Keratinocyte (primary cell): ENCODE measurements at regions not wholly inside any gene's neighbourhood (a gene's known extent, or its start where the extent isn't known, plus 50 kb on each side); places are given as distances from the start of the nearest gene placed in this dataset.

Source experiments
- DNase-seq: peaks from one replicate; pipeline ENCODE4 v3.0.0-alpha.2; 2011; ENCODE audit warnings: low read depth, missing footprints, low spot score
- FAIRE-seq: peaks from 2 replicates; lab custom pipeline; 2011; peaks lifted over from hg19 to GRCh38; lab: Jason Lieb, UNC
- H2AFZ ChIP-seq: 2 replicates; pipeline ENCODE4 v1.6.0; 2012; ENCODE audit warnings: low read length, control low read depth, inconsistent platforms; ENCODE audit not compliant: control insufficient read depth
- H3K27ac ChIP-seq: 2 replicates; pipeline ENCODE4 v1.5.1; 2011; ENCODE audit warnings: low read length; ENCODE audit not compliant: control insufficient read depth, insufficient read depth
- H3K27me3 ChIP-seq: 3 replicates; pipeline ENCODE4 v1.6.0; 2011; ENCODE audit warnings: low read length; ENCODE audit not compliant: control insufficient read depth, insufficient read depth; ENCODE audit errors: extremely low read depth
- H3K36me3 ChIP-seq, 2 experiments: 2 replicates in 1 of 2; 3 replicates in 1 of 2; pipeline ENCODE4 v1.5.1; 2011; ENCODE audit warnings: low read length in 2 of 2, mild to moderate bottlenecking in 1 of 2; ENCODE audit not compliant: control insufficient read depth in 2 of 2, insufficient read depth in 2 of 2; ENCODE audit errors: extremely low read depth in 1 of 2
- H3K4me1 ChIP-seq: 3 replicates; pipeline ENCODE4 v1.5.1; 2011; ENCODE audit warnings: low read length; ENCODE audit not compliant: control insufficient read depth, insufficient read depth; ENCODE audit errors: extremely low read depth
- H3K4me2 ChIP-seq: 3 replicates; pipeline ENCODE4 v1.6.0; 2011; ENCODE audit warnings: low read depth, low read length; ENCODE audit not compliant: control insufficient read depth, insufficient read depth; ENCODE audit errors: extremely low read depth
- H3K4me3 ChIP-seq, 3 experiments: fragments of 200-600 bp in 1 of 3; sonication (generic) in 1 of 3; 2 replicates in 2 of 3; 3 replicates in 1 of 3; pipeline ENCODE4 v1.5.1; 2011 to 2016; ENCODE audit warnings: low read length in 3 of 3, mild to moderate bottlenecking in 3 of 3, control low read depth in 2 of 3, inconsistent platforms in 1 of 3, low read depth in 1 of 3, mixed read lengths in 1 of 3, mixed run types in 1 of 3, moderate library complexity in 1 of 3; ENCODE audit not compliant: control insufficient read depth in 2 of 3, insufficient read depth in 2 of 3; ENCODE audit errors: extremely low read depth in 1 of 3
- H3K79me2 ChIP-seq: 2 replicates; pipeline ENCODE4 v1.6.0; 2012; ENCODE audit warnings: low read length; ENCODE audit not compliant: control insufficient read depth, insufficient read depth
- H3K9ac ChIP-seq: 3 replicates; pipeline ENCODE4 v1.6.0; 2011; ENCODE audit warnings: low read length; ENCODE audit not compliant: control insufficient read depth, insufficient read depth; ENCODE audit errors: extremely low read depth
- H3K9me1 ChIP-seq: 3 replicates; pipeline ENCODE4 v1.6.0; 2011; ENCODE audit warnings: low read length; ENCODE audit not compliant: control insufficient read depth, insufficient read depth; ENCODE audit errors: extremely low read depth
- H3K9me3 ChIP-seq: 2 replicates; pipeline ENCODE4 v1.5.1; 2012; ENCODE audit warnings: low read depth, low read length; ENCODE audit not compliant: control insufficient read depth
- H4K20me1 ChIP-seq: 3 replicates; pipeline ENCODE4 v1.6.0; 2011; ENCODE audit warnings: low read length; ENCODE audit not compliant: control insufficient read depth, insufficient read depth; ENCODE audit errors: extremely low read depth
- CTCF ChIP-seq, 3 experiments: IDR thresholded peaks in 1 of 3; conservative IDR thresholded peaks in 1 of 3; optimal IDR thresholded peaks in 1 of 3; 2 replicates in 2 of 3; 3 replicates in 1 of 3; pipeline versions ENCODE3 to v1.5.1; 2011; ENCODE audit warnings: low read length in 3 of 3, mild to moderate bottlenecking in 3 of 3, moderate library complexity in 2 of 3, control low read depth in 1 of 3, inconsistent platforms in 1 of 3; ENCODE audit not compliant: insufficient read depth in 2 of 3; ENCODE audit errors: extremely low read depth in 1 of 3
- EZH2 ChIP-seq: IDR thresholded peaks from one replicate; pipeline ENCODE4 v1.6.1; 2012; ENCODE audit warnings: inconsistent platforms, mild to moderate bottlenecking, low read length, moderate library complexity
- dilution Hi-C: fragments of 300-500 bp; cut with MboI; formaldehyde crosslinking; loops from one replicate; pipeline ENCODE4 v1.7.0; 2020; ENCODE audit warnings: low sequenced_read_pairs; ENCODE audit not compliant: extremely low pct_ligation_motif_present
- small RNA-seq, 3 experiments: library from RNA; depleted of rRNA; stranded (forward); fragments of <200 nt; gene quantifications; one replicate each; pipeline ENCODE3, GENCODE V24; 2012; ENCODE audit warnings: low read depth in 3 of 3, low replicate concordance in 1 of 3; ENCODE audit not compliant: insufficient read length in 3 of 3

GRCh38 chrX:108795240-108795639 lies 58.9 kb upstream of the IRS4 start:
- dilution Hi-C loops: no loop called here
- no peak for DNase-seq
- TF ChIP-seq CTCF (optimal IDR thresholded peaks at IDR 0.05 in 1 of 3, IDR thresholded peaks at IDR 0.05 in 1 of 3, conservative IDR thresholded peaks at IDR 0.05 in 1 of 3; ENCODE audit: extremely low read depth in 1 of 3, insufficient read depth in 2 of 3, low read length in 3 of 3) (no peak), EZH2 (no peak)
- no peak overlapping the region for H3K9ac ChIP-seq
- H3K27me3 ChIP-seq: no peaks in the 10 kb centered on the region
- H3K36me3 ChIP-seq: no peaks in the 10 kb centered on the region
- no peak overlapping the region for H3K27ac ChIP-seq
- H4K20me1 ChIP-seq: no peaks in the 10 kb centered on the region
- H3K9me1 ChIP-seq: no peaks in the 10 kb centered on the region
- no peak for FAIRE-seq
- H3K4me1 ChIP-seq: no peaks in the 10 kb centered on the region
- no peaks in the 10 kb centered on the region for H3K79me2 ChIP-seq
- H3K4me3 ChIP-seq: no peak overlapping the region
- no peaks in the 10 kb centered on the region for H3K9me3 ChIP-seq
- no peak overlapping the region for H2AFZ ChIP-seq
- no peak overlapping the region for H3K4me2 ChIP-seq

Small RNAs in the stretch of these regions (small RNA-seq; reads per million reads assigned to genes)
- gene MIR6087: 0 to 25.7 (median 0.07) reads per million in 3 experiments
- gene RNU6-309P: 0 reads per million in 3 experiments
